PC-9 (cell line): ENCODE measurements at regions not wholly inside any gene's neighbourhood (a gene's known extent, or its start where the extent isn't known, plus 50 kb on each side); places are given as distances from the start of the nearest gene placed in this dataset.

Source experiments
- CTCF ChIP-seq: fragments of 200-600 bp; sonication (generic); conservative IDR thresholded peaks from 2 replicates; pipeline ENCODE4 v1.6.1; 2017; ENCODE audit warnings: mixed run types, antibody characterized with exemption, mild to moderate bottlenecking, moderate library complexity
- EZH2 ChIP-seq: fragments of 200-600 bp; sonication (generic); IDR thresholded peaks from 2 replicates; pipeline ENCODE4 v1.8.0; 2017; ENCODE audit warnings: antibody characterized with exemption, low read depth

GRCh38 chr3:44031387-44032380 lies 210.0 kb upstream of the TOPAZ1 start:
- TF ChIP-seq CTCF, result no peak
- no peak for TF ChIP-seq EZH2
